Naive thymus-derived CD4-positive, alpha-beta T cell (primary cell): ENCODE measurements at regions not wholly inside any gene's neighbourhood (a gene's known extent, or its start where the extent isn't known, plus 50 kb on each side); places are given as distances from the start of the nearest gene placed in this dataset.

ENCODE experiments used
- ATAC-seq: fragments of 150-1000 bp; cut with Tn5 transposase; 2 replicates; pipeline ENCODE4 v1.10.0; 2021; ENCODE audit warnings: mild to moderate bottlenecking, moderate library complexity
- CTCF ChIA-PET: fragments of 350-600 bp; sonication (Branson Sonifier 250); formaldehyde crosslinking; loops from one replicate; lab custom pipeline; 2021; ENCODE audit warnings: antibody characterized with exemption; lab: Charles Lee
- POLR2A ChIA-PET: fragments of 350-600 bp; sonication (Branson Sonifier 250); formaldehyde crosslinking; loops from one replicate; lab custom pipeline; 2021; ENCODE audit warnings: antibody characterized with exemption, inconsistent platforms; lab: Charles Lee
- DNase-seq, 9 donors: peaks; one replicate each; pipeline versions ENCODE4 v3.0.0 to v3.0.0-alpha.2; 2020 to 2022; ENCODE audit warnings: mixed read lengths in 1 of 9
- H3K27ac ChIP-seq: one replicate; pipeline ENCODE4 v1.7.0; 2013; ENCODE audit warnings: mild to moderate bottlenecking, low read depth, low read length, moderate library complexity
- H3K27me3 ChIP-seq, 2 donors: one replicate each; pipeline ENCODE4 v1.7.0; 2013; ENCODE audit warnings: low read length in 2 of 2, mild to moderate bottlenecking in 2 of 2, moderate library complexity in 2 of 2; ENCODE audit not compliant: control insufficient read depth in 2 of 2, insufficient read depth in 2 of 2
- H3K36me3 ChIP-seq, 3 experiments: 1 replicate in 2 of 3; 2 replicates in 1 of 3; pipeline ENCODE4 v1.7.0; 2013; ENCODE audit warnings: low read length in 3 of 3, mild to moderate bottlenecking in 3 of 3, moderate library complexity in 1 of 3; ENCODE audit not compliant: insufficient read depth in 3 of 3, control insufficient read depth in 2 of 3
- H3K4me1 ChIP-seq, 2 donors: one replicate each; pipeline ENCODE4 v1.7.0; 2013; ENCODE audit warnings: low read length in 2 of 2, mild to moderate bottlenecking in 2 of 2, moderate library complexity in 1 of 2; ENCODE audit not compliant: control insufficient read depth in 2 of 2, insufficient read depth in 2 of 2
- H3K4me3 ChIP-seq: 2 replicates; pipeline ENCODE4 v1.7.0; 2013; ENCODE audit warnings: mild to moderate bottlenecking, low read length
- H3K9me3 ChIP-seq, 3 experiments: 1 replicate in 2 of 3; 2 replicates in 1 of 3; pipeline ENCODE4 v1.7.0; 2013; ENCODE audit warnings: low read length in 3 of 3; ENCODE audit not compliant: control insufficient read depth in 2 of 3
- H3K27ac Mint-ChIP-seq, 9 donors: one replicate each; pipeline ENCODE4 v1.8.0; 2020 to 2022; ENCODE audit warnings: mixed read lengths in 9 of 9, mild to moderate bottlenecking in 8 of 9, moderate library complexity in 5 of 9, inconsistent platforms in 2 of 9
- H3K27me3 Mint-ChIP-seq, 5 donors: one replicate each; pipeline ENCODE4 v1.8.0; 2021 to 2022; ENCODE audit warnings: mixed read lengths in 5 of 5, mild to moderate bottlenecking in 1 of 5
- H3K36me3 Mint-ChIP-seq, 5 donors: one replicate each; pipeline ENCODE4 v1.8.0; 2020 to 2022; ENCODE audit warnings: mixed read lengths in 5 of 5, mild to moderate bottlenecking in 3 of 5, inconsistent platforms in 1 of 5
- H3K4me1 Mint-ChIP-seq, 7 donors: one replicate each; pipeline ENCODE4 v1.8.0; 2020 to 2022; ENCODE audit warnings: mixed read lengths in 7 of 7, mild to moderate bottlenecking in 3 of 7, inconsistent platforms in 1 of 7
- H3K4me3 Mint-ChIP-seq, 10 donors: one replicate each; pipeline ENCODE4 v1.8.0; 2020 to 2022; ENCODE audit warnings: mild to moderate bottlenecking in 10 of 10, mixed read lengths in 10 of 10, moderate library complexity in 6 of 10, inconsistent platforms in 2 of 10
- H3K9me3 Mint-ChIP-seq, 11 donors: one replicate each; pipeline ENCODE4 v1.8.0; 2020 to 2022; ENCODE audit warnings: mixed read lengths in 11 of 11, mild to moderate bottlenecking in 4 of 11, inconsistent platforms in 1 of 11, moderate library complexity in 1 of 11
- intact Hi-C, 2 donors: fragments of 100-400 bp; cut with micrococcal nuclease; formaldehyde crosslinking; loops; one replicate each; pipeline ENCODE4 v1.15.1; 2023

DNA sequence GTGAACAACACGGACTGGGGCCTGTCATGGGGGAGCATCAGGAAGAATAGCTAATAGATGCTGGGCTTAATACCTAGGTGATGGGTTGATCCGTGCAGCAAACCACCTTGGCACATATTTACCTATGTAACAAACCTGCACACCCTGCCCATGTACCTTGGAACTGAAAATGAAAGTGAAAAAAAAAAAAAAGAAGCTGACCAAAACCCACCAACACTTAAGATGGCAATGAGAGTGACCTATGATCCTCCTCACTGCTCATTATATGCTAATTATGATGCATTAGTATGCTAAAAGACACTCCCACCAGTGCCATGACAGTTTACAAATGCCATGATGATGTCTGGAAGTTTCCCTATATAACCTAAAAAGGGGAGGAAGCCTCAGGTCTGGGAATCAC lies 503.2 kb upstream of the CTSO start:
- ChIA-PET CTCF (no interaction called here), POLR2A (no interaction called here)
- no peaks in the 10 kb centered on the region for H3K36me3 ChIP-seq
- no peak overlapping the region for H3K27ac ChIP-seq
- H3K9me3 Mint-ChIP-seq = peaks cover 2 to 14% (median 7%) of the 10 kb centered on the region in 11 donors
- H3K4me1 ChIP-seq = no peaks in the 10 kb centered on the region
- no peaks in the 10 kb centered on the region for H3K27me3 Mint-ChIP-seq
- H3K27me3 ChIP-seq = no peaks in the 10 kb centered on the region
- H3K4me1 Mint-ChIP-seq = no peaks in the 10 kb centered on the region
- intact Hi-C loops = no loop called here
- no peaks in the 10 kb centered on the region for H3K9me3 ChIP-seq
- no peaks in the 10 kb centered on the region for H3K36me3 Mint-ChIP-seq
- H3K27ac Mint-ChIP-seq = no peak overlapping the region
- ATAC-seq = no peak
- no peak overlapping the region for H3K4me3 ChIP-seq
- DNase-seq = no peak
- no peak overlapping the region for H3K4me3 Mint-ChIP-seq

DNA sequence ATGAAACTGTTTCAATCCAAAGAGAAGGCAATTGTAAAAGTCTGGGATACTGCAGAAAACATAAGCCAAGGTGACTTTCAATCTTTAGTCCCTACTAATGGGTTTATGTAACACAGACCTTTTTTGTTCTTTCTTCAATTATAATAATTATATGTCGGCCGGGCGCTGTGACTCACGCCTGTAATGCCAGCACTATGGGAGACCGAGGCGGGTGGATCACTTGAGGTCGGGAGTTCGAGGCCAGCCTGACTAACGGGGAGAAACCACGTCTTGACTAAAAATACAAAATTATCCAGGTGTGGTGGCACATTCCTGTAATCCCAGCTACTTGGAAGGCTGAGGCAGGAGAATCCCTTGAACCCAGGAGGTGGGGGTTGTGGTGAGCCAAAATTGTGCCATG lies 489.8 kb upstream of the CTSO start:
- H3K36me3 ChIP-seq = no peaks in the 10 kb centered on the region
- ChIA-PET CTCF (no interaction called here), POLR2A (no interaction called here)
- H3K4me3 ChIP-seq = no peak overlapping the region
- Mint-ChIP-seq H3K27me3 (no peaks in the 10 kb centered on the region), H3K27ac (no peak overlapping the region), H3K9me3 (peaks cover 0 to 10% (median 0%) of the 10 kb centered on the region in 11 donors), H3K36me3 (no peaks in the 10 kb centered on the region), H3K4me3 (no peak overlapping the region), H3K4me1 (no peaks in the 10 kb centered on the region)
- H3K4me1 ChIP-seq = no peaks in the 10 kb centered on the region
- no peaks in the 10 kb centered on the region for H3K27me3 ChIP-seq
- ATAC-seq (no peak), DNase-seq (no peak)
- no peaks in the 10 kb centered on the region for H3K9me3 ChIP-seq
- intact Hi-C loops = no loop called here
- no peak overlapping the region for H3K27ac ChIP-seq

DNA sequence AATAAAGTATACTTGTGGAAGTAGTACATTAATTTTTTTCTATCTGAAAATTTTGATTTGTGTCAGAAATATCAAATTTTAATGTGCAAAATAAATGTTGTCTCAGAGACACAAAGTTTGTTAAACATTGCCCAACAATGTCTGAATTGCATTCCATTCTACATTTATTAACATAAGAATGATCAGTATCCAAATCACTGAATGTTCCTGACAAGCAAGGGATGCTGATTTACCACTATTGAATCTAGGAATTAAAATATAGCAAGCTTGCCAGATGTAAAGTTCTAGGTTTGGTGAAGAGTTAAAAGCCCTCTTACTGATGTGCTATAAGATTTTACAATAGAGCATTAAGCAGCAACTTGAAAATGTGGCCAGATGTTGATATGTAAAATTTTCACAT lies 489.2 kb upstream of the CTSO start:
- CTCF ChIA-PET = no interaction called here
- Histone ChIP-seq H3K4me1 (no peaks in the 10 kb centered on the region), H3K4me3 (no peak overlapping the region), H3K36me3 (no peaks in the 10 kb centered on the region), H3K27ac (no peak overlapping the region), H3K27me3 (no peaks in the 10 kb centered on the region), H3K9me3 (no peaks in the 10 kb centered on the region)
- no peak for DNase-seq
- intact Hi-C loops = no loop called here
- Mint-ChIP-seq H3K27me3 (no peaks in the 10 kb centered on the region), H3K36me3 (no peaks in the 10 kb centered on the region), H3K9me3 (peaks cover 0 to 5% (median 0%) of the 10 kb centered on the region in 11 donors), H3K4me3 (no peak overlapping the region), H3K27ac (no peak overlapping the region), H3K4me1 (no peaks in the 10 kb centered on the region)
- ATAC-seq = no peak
- POLR2A ChIA-PET = no interaction called here

DNA sequence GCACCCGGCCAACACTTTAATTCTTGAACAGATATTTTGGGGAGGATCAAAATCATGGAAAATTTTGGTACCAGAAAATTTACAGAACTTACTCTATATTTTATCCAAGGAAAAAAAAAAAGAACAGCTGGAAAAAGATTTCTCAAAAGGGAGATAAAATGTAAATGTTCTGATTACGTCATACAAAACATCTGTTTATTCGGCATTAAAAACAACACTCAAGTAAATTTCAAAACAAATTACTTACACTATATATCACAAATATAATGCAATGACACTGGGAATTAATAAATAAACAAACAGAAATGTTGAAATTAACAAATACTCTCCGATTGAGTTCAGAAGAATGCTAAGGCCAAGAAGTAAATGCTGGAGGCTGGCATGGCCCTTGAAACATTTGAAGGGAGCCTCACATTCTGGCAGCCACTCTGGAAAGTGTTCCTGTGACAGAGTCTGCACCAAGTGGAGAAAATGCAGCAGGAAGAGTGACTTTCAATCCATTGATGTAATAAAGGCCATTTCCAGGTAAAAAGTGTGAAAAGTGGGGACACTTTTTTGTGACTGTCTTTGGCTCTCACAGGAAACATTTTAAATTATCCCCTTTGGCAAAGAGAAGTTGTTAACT lies 486.0 kb upstream of the CTSO start:
- H3K4me1 ChIP-seq = no peaks in the 10 kb centered on the region
- intact Hi-C loops = no loop called here
- Mint-ChIP-seq H3K36me3 (no peaks in the 10 kb centered on the region), H3K4me1 (no peaks in the 10 kb centered on the region), H3K27me3 (no peaks in the 10 kb centered on the region), H3K27ac (no peak overlapping the region), H3K4me3 (no peak overlapping the region), H3K9me3 (peaks cover 0 to 5% (median 1%) of the 10 kb centered on the region in 11 donors)
- H3K36me3 ChIP-seq = no peaks in the 10 kb centered on the region
- no peaks in the 10 kb centered on the region for H3K27me3 ChIP-seq
- CTCF ChIA-PET = no interaction called here
- ATAC-seq = no peak
- POLR2A ChIA-PET = no interaction called here
- no peak overlapping the region for H3K4me3 ChIP-seq
- no peak overlapping the region for H3K27ac ChIP-seq
- H3K9me3 ChIP-seq = no peaks in the 10 kb centered on the region
- DNase-seq = no peak

DNA sequence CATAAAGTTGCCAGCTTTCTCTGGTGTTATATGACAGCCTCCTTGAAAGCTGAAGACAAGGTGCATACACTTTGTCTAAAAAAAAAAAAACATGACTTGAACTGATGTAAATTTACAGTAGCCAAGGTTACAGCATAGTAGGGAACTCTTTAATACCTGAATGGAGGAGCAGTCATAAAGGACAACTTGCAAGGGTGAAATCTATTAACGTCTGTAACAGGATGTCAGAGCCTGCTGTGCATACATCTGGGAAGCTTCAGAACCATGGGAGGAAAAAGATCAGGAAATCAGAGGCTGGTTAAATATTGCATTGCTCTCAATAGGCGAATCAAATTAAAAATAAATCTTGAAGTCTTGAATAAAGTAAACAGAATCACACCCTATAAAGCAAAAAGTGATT lies 484.0 kb upstream of the CTSO start:
- no peaks in the 10 kb centered on the region for H3K4me1 Mint-ChIP-seq
- intact Hi-C loops = no loop called here

DNA sequence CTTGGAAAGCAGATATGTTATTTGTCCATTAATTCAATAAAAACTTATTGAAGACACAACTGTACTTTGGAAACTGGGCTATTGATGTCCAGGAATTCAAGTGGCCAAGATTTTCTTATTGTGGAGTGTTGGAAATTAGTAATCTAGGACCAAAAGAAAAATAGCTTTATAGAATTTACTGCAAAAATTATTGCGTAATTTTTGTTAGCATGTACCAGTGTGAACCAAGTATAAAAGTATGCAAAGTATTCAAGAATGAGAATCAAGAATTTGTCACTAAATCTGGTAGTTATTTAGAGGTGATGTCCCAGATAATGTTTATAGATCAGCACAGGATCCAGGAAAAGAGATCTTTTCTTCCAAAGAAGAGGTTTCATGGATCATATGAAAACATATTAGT lies 468.9 kb upstream of the CTSO start:
- ChIA-PET CTCF (no interaction called here), POLR2A (no interaction called here)
- Histone ChIP-seq H3K27me3 (no peaks in the 10 kb centered on the region), H3K4me1 (no peaks in the 10 kb centered on the region), H3K27ac (no peak overlapping the region), H3K9me3 (no peaks in the 10 kb centered on the region), H3K36me3 (no peaks in the 10 kb centered on the region), H3K4me3 (no peak overlapping the region)
- no peak for ATAC-seq
- DNase-seq = no peak
- Mint-ChIP-seq H3K4me3 (no peak overlapping the region), H3K27ac (no peak overlapping the region), H3K4me1 (no peaks in the 10 kb centered on the region), H3K36me3 (no peaks in the 10 kb centered on the region), H3K9me3 (peaks cover 0 to 7% (median 0%) of the 10 kb centered on the region in 11 donors), H3K27me3 (no peaks in the 10 kb centered on the region)
- intact Hi-C loops = no loop called here

More for the DNA sequence above, 484.0 kb upstream of the CTSO start:
- ChIA-PET CTCF (no interaction called here), POLR2A (no interaction called here)
- H3K27me3 ChIP-seq = no peaks in the 10 kb centered on the region
- H3K4me1 ChIP-seq = no peaks in the 10 kb centered on the region
- no peak for ATAC-seq
- H3K27ac Mint-ChIP-seq = no peak overlapping the region
- H3K9me3 Mint-ChIP-seq = peaks cover 0 to 9% (median 0%) of the 10 kb centered on the region in 11 donors
- H3K27me3 Mint-ChIP-seq = no peaks in the 10 kb centered on the region
- no peak overlapping the region for H3K4me3 Mint-ChIP-seq
- no peak for DNase-seq
- H3K36me3 Mint-ChIP-seq = no peaks in the 10 kb centered on the region
- H3K36me3 ChIP-seq = no peaks in the 10 kb centered on the region
- H3K9me3 ChIP-seq = no peaks in the 10 kb centered on the region
- no peak overlapping the region for H3K4me3 ChIP-seq
- no peak overlapping the region for H3K27ac ChIP-seq

DNA sequence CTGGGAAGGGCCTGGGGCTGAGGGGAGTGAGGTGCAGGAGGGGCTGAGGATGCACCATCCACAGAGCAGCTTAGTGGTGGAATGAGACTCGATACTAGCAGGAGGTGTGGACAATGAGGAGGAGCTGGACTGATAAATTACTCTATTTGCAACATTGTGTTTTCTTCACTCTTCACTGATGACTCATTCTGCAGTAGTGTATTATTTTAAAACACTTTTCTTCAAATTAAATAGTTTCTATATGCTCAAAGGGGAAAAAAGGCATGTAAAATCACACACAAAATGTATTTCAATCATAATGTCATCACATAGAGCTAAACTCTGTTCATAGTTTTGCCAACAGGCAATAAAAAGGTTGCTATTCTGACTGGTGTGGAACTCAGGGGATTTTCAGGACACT lies 467.0 kb upstream of the CTSO start:
- no peaks in the 10 kb centered on the region for H3K4me1 Mint-ChIP-seq
- Histone ChIP-seq H3K27me3 (no peaks in the 10 kb centered on the region), H3K9me3 (no peaks in the 10 kb centered on the region), H3K36me3 (no peaks in the 10 kb centered on the region), H3K27ac (no peak overlapping the region), H3K4me1 (no peaks in the 10 kb centered on the region), H3K4me3 (no peak overlapping the region)
- ATAC-seq = no peak
- CTCF ChIA-PET = no interaction called here
- H3K4me3 Mint-ChIP-seq = no peak overlapping the region
- POLR2A ChIA-PET = no interaction called here
- intact Hi-C loops = no loop called here
- no peaks in the 10 kb centered on the region for H3K27me3 Mint-ChIP-seq
- no peak overlapping the region for H3K27ac Mint-ChIP-seq
- no peak for DNase-seq
- no peaks in the 10 kb centered on the region for H3K36me3 Mint-ChIP-seq
- H3K9me3 Mint-ChIP-seq = peaks cover 0 to 5% (median 1%) of the 10 kb centered on the region in 11 donors
